ENCODE measurements at regions not wholly inside any gene's neighbourhood (a gene's known extent, or its start where the extent isn't known, plus 50 kb on each side); places are given as distances from the start of the nearest gene placed in this dataset.

- POLR2A ChIA-PET, result no interaction called here
- no peaks in the 10 kb centered on the region for H3K36me3 ChIP-seq (ENCODE audit: control insufficient read depth in 1 of 2, insufficient read depth in 2 of 2, low read length in 2 of 2)
- intact Hi-C loops (cut with micrococcal nuclease), result no loop called here
Measured at GRCh38 chr2:180609626-180610340, 370.6 kb upstream of the UBE2E3 start.

More at GRCh38 chr2:180609626-180610340, 370.6 kb upstream of the UBE2E3 start:
- Histone ChIP-seq H3K4me1 (ENCODE audit: control insufficient read depth in 1 of 2, insufficient read depth in 2 of 2, low read length in 2 of 2) (no peaks in the 10 kb centered on the region), H2AFZ (ENCODE audit: low read depth, low read length, poor library complexity, severe bottlenecking) (no peak overlapping the region), H3K9me2 (ENCODE audit: insufficient read depth) (no peaks in the 10 kb centered on the region), H3K79me2 (ENCODE audit: insufficient read depth, low read length) (no peaks in the 10 kb centered on the region), H3K9ac (ENCODE audit: low read length) (no peak overlapping the region), H4K20me1 (ENCODE audit: insufficient read depth) (no peaks in the 10 kb centered on the region), H3K27ac (ENCODE audit: low read depth, low read length) (no peak overlapping the region), H3K27me3 (ENCODE audit: insufficient read depth, low read length) (no peaks in the 10 kb centered on the region), H3K4me3 (replicated peaks in 1 of 2; ENCODE audit: low read depth in 1 of 2, low read length in 2 of 2) (no peak overlapping the region), H3K9me3 (ENCODE audit: control insufficient read depth in 1 of 2, insufficient read depth in 1 of 2, low read depth in 1 of 2, low read length in 2 of 2) (no peaks in the 10 kb centered on the region), H3K4me2 (ENCODE audit: low read length) (no peak overlapping the region)
- no peak for DNase-seq (ENCODE audit: low read depth, low spot score)
- no peak for TF ChIP-seq SP1 (IDR thresholded peaks at IDR 0.05; ENCODE audit: low read depth)
- TF ChIP-seq EGR1 (IDR thresholded peaks at IDR 0.05; ENCODE audit: low read depth), result no peak
- TF ChIP-seq CTCF (IDR thresholded peaks at IDR 0.05 in 2 of 3, conservative IDR thresholded peaks at IDR 0.05 in 1 of 3; ENCODE audit: borderline replicate concordance in 1 of 3, insufficient read depth in 1 of 3, low read depth in 2 of 3, low read length in 2 of 3), result no peak
- TF ChIP-seq RAD21 (IDR thresholded peaks at IDR 0.05; ENCODE audit: low read depth), result no peak
- no peak for TF ChIP-seq YY1 (IDR thresholded peaks at IDR 0.05; ENCODE audit: extremely low read depth, insufficient replicate concordance, low read depth, low read length)
- no peak for TF ChIP-seq REST (IDR thresholded peaks at IDR 0.05; ENCODE audit: low read depth)
- no peak for TF ChIP-seq SIN3A (IDR thresholded peaks at IDR 0.05; ENCODE audit: low read depth)
- no peak for TF ChIP-seq ZBTB33 (IDR thresholded peaks at IDR 0.05; ENCODE audit: extremely low read depth, insufficient replicate concordance, low read length)
- TF ChIP-seq SRF (IDR thresholded peaks at IDR 0.05; ENCODE audit: low read depth), result no peak
- no peak for TF ChIP-seq TCF7L2 (IDR thresholded peaks at IDR 0.05; ENCODE audit: borderline replicate concordance, extremely low read depth, insufficient read depth, insufficient read length)
- no peak for TF ChIP-seq ZNF274 (IDR thresholded peaks at IDR 0.05; ENCODE audit: low read depth, low read length)
- ChIA-PET RAD21 (ENCODE audit: low non-redundant PET in 1 of 2, low total read pairs in 2 of 2, uncharacterized antibody in 2 of 2, unreplicated experiment in 2 of 2) (no interaction called here), CTCF (no interaction called here)
- no TSS peak for BruUV-seq (replicated peaks)
- ATAC-seq, result no peak
